IPS-20b (cell line): ENCODE measurements at regions not wholly inside any gene's neighbourhood (a gene's known extent, or its start where the extent isn't known, plus 50 kb on each side); places are given as distances from the start of the nearest gene placed in this dataset.
"Not testable (repeated sequence)": the region's sequence is repeated elsewhere in the genome, so short reads cannot be mapped to it uniquely, and the experiment has no call there.

ENCODE experiments used
- H3K27ac ChIP-seq: one replicate; pipeline ENCODE4 v1.5.1; 2013; ENCODE audit warnings: low read length
- H3K27me3 ChIP-seq: 2 replicates; pipeline ENCODE4 v1.6.1; 2013; ENCODE audit warnings: mild to moderate bottlenecking, low read length, inconsistent platforms; ENCODE audit not compliant: insufficient read depth
- H3K36me3 ChIP-seq: 2 replicates; pipeline ENCODE4 v1.6.1; 2013; ENCODE audit warnings: low read depth, mild to moderate bottlenecking, inconsistent platforms, low read length, moderate library complexity; ENCODE audit not compliant: insufficient read depth
- H3K4me1 ChIP-seq: 2 replicates; pipeline ENCODE4 v1.6.1; 2013; ENCODE audit warnings: mild to moderate bottlenecking, control low read depth, inconsistent platforms, low read length, moderate library complexity; ENCODE audit not compliant: insufficient read depth
- H3K4me3 ChIP-seq: 2 replicates; pipeline ENCODE4 v1.5.1; 2013; ENCODE audit warnings: mild to moderate bottlenecking, low read length, inconsistent platforms
- H3K9ac ChIP-seq: 2 replicates; pipeline ENCODE4 v1.6.1; 2013; ENCODE audit warnings: low read depth, mild to moderate bottlenecking, inconsistent platforms, low read length, moderate library complexity
- H3K9me3 ChIP-seq: 2 replicates; pipeline ENCODE4 v1.6.1; 2013; ENCODE audit warnings: mild to moderate bottlenecking, low read depth, low read length, inconsistent platforms; ENCODE audit not compliant: insufficient read depth

DNA sequence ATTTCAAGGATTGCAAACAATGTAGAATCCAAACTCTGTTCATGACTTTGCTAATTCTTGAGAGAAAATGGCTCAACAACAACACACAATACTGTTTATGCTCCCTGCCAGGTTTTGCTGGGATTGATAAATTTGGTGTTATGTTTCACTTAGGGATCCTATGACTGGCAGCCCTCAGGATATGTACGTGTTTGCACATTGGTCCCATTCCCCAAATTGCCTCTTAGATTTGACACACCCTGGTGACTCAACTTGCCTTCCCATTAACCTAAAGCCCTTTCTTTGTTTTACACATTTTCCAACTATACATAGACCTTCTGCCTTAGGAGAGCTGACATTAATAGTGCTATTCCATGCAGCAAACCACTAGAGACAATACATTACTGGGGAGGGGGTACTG is 809.4 kb upstream of the AMELY start:
- Histone ChIP-seq H3K9me3 (no peaks in the 10 kb centered on the region), H3K9ac (no peak overlapping the region), H3K4me1 (no peaks in the 10 kb centered on the region)

DNA sequence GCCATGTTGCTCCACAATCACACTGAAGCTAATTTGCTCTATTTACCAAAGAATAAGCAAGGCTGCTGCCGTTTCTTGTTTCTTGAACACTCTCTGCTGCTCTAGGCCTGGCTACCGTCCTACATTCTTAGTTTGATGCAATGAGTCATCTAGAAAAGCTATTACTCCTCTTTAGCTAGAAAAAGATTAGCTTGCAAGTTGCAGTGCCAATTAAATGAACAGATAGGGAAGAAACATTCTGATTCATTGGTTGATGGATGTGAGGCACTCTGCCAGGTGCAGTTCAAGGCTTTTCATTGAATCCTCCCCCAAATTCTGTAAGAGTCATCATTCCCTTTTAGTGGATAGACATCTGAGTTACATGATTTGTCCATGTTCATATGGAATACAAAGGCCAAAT is 807.7 kb upstream of the AMELY start:
- no peaks in the 10 kb centered on the region for H3K27me3 ChIP-seq
- H3K9me3 ChIP-seq: no peaks in the 10 kb centered on the region
- H3K4me1 ChIP-seq: no peaks in the 10 kb centered on the region
- H3K4me3 ChIP-seq: no peak overlapping the region
- H3K36me3 ChIP-seq: no peaks in the 10 kb centered on the region
- H3K27ac ChIP-seq: no peak overlapping the region
- H3K9ac ChIP-seq: no peak overlapping the region

More for the DNA sequence above, 809.4 kb upstream of the AMELY start:
- H3K36me3 ChIP-seq: no peaks in the 10 kb centered on the region
- H3K27me3 ChIP-seq: no peaks in the 10 kb centered on the region
- H3K4me3 ChIP-seq: no peak overlapping the region
- H3K27ac ChIP-seq: no peak overlapping the region

DNA sequence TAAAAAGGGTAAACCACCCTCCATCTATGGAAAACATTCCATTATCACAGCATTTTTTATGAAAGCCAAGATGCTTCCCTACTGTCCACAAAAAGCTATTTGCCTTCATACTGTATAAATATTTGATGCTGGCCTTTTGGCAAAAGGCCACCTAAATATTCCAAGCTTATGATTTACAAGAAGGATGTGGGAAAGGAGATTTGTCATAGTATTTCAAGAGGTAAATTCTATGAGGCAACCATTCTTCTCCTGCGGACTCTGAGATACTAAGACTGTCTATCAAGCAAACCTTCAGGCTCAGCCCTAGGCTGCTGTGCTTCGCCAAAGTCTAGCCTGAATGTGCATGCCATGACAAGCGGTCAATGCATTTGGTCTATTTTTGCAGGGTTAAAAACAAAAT is 807.1 kb upstream of the AMELY start:
- H3K36me3 ChIP-seq: no peaks in the 10 kb centered on the region
- no peaks in the 10 kb centered on the region for H3K27me3 ChIP-seq
- no peaks in the 10 kb centered on the region for H3K4me1 ChIP-seq
- H3K27ac ChIP-seq: no peak overlapping the region
- no peaks in the 10 kb centered on the region for H3K9me3 ChIP-seq
- H3K4me3 ChIP-seq: no peak overlapping the region
- no peak overlapping the region for H3K9ac ChIP-seq

DNA sequence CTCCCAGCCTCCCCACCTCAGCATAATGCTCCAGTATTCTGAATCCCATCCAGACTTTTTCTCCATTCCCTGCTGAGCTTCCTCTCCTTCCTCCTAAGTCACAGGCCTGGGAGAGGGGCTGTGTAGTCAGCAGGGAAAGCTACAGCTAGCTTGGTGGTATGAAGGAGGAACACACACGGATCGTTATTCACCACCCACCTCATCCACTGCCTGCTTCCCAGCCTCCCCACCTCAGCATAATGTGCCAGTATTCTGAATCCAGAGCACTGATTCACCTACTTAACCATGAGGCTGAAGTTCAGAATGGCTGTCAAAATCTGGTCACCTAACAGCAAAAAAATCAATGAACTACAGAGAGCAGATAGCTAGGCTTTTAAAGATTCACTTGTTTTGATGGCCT is 806.6 kb upstream of the AMELY start:
- H3K9ac ChIP-seq: no peak overlapping the region
- no peaks in the 10 kb centered on the region for H3K9me3 ChIP-seq
- H3K4me1 ChIP-seq: no peaks in the 10 kb centered on the region
- H3K27me3 ChIP-seq: no peaks in the 10 kb centered on the region
- H3K27ac ChIP-seq: no peak overlapping the region
- no peaks in the 10 kb centered on the region for H3K36me3 ChIP-seq
- no peak overlapping the region for H3K4me3 ChIP-seq

DNA sequence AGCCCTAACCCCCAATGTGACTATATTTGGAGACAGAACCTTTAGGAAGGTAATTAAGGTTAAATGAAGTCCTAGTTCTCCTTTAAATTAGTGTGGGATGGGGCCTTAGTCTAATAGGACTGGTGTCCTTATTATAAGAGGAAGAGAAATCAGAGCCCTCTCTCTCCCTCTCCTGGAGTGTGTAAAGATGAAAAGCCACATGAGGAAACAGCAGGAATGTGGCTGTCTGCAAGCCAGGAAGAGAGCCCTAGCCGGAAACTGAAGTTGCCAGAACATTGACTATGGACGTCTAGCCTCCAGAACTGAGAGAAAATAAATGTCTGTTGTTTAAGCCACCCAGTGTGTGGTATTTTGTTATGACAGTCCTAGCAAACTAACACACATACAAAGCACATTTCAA is 802.9 kb upstream of the AMELY start:
- Histone ChIP-seq H3K4me3 (no peak overlapping the region), H3K27me3 (no peaks in the 10 kb centered on the region), H3K4me1 (no peaks in the 10 kb centered on the region), H3K9me3 (no peaks in the 10 kb centered on the region), H3K36me3 (no peaks in the 10 kb centered on the region), H3K27ac (no peak overlapping the region), H3K9ac (no peak overlapping the region)

DNA sequence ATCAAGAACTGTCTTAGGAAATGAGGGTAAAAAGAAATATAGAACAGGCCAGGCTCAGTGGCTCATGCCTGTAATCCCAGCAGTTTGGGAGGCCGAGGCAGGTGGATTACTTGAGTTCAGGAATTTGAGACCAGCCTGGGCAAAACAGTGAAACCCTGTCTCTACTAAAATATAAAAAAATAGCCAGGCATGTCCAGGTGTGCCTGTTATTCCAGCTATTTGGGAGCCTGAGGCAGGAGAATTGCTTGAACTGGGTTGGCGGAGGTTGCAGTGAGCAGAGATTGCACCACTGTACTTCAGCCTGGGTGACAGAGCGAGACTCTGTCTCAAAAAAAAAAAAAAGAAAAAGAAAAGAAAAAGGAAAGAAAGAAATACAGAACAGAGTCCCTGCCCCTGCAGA is 802.2 kb upstream of the AMELY start:
- not testable (repeated sequence) for H3K27ac ChIP-seq, H3K9me3 ChIP-seq

DNA sequence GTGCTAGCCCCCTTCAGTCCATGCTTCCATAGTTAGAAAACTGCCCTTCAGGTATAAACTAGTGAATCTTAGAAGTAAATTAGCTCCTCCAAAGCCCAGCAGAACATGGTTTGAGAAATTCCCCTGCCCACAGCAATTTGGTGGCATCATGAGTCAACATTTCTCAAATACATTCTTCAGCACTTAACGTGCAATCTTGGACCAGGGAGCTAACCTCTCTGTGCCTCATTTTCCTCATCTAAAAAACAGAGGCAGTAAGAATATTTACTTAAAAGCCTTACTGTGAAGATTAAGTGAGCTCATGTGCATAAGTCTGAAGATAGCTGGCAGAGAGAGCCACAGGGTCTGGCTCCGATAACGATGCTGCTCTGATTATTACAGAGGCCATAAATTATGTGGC is 800.7 kb upstream of the AMELY start:
- Histone ChIP-seq H3K27me3 (no peaks in the 10 kb centered on the region), H3K4me3 (no peak overlapping the region), H3K9ac (no peak overlapping the region), H3K9me3 (no peaks in the 10 kb centered on the region), H3K27ac (no peak overlapping the region), H3K36me3 (no peaks in the 10 kb centered on the region), H3K4me1 (no peaks in the 10 kb centered on the region)

More for the DNA sequence above, 802.2 kb upstream of the AMELY start:
- H3K4me3 ChIP-seq, H3K4me1 ChIP-seq, H3K27me3 ChIP-seq, H3K36me3 ChIP-seq, H3K9ac ChIP-seq: not testable (repeated sequence)

DNA sequence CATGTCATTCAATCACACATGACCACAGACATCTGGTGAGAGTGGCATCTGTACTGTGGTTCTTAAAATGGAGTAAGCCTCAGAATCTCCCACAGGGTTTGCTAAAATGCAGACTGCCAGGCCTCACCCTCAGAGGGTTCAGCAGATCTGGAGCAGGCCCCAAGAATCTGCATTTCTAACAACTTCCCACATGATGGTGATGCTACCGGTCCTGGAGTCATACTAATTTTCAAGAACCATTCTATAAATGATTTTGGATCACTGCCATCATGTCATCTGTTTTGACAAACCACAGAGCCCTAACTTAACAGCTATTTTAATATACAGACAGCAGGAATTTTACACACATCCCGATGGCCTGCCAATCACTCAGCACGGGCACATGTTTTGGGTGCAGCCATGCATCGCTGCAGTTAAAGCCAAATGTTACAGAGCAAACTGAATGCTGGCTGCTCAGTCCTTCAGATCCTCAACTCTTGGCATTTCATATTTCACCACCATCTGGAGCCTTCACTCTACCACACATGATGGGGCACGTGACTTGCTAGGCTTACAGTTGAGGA is 792.1 kb upstream of the AMELY start:
- Histone ChIP-seq H3K36me3 (no peaks in the 10 kb centered on the region), H3K4me1 (no peaks in the 10 kb centered on the region), H3K9me3 (no peaks in the 10 kb centered on the region), H3K9ac (no peak overlapping the region), H3K27ac (no peak overlapping the region), H3K27me3 (no peaks in the 10 kb centered on the region), H3K4me3 (no peak overlapping the region)

DNA sequence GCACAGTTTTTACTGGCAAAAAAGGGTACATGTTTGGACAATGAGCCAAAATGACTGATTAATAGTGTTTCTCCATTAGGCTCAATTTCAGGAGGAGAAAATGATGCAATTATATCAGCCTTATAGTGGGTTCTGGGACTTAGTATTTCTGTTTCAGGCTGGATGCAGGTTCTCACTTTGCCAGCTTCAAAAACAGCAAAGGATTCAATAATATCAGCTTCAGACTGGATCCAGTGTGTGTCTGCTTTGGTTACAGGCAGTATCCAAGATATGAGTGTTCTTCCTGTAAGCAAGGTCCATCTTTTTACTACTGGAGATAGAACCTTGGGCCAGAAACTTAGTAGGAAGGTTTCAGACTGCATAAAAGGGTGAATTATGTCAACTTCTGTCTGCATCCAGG is 790.9 kb upstream of the AMELY start:
- H3K9me3 ChIP-seq: no peaks in the 10 kb centered on the region
- H3K4me3 ChIP-seq: no peak overlapping the region
- H3K4me1 ChIP-seq: no peaks in the 10 kb centered on the region
- H3K9ac ChIP-seq: no peak overlapping the region
- no peaks in the 10 kb centered on the region for H3K27me3 ChIP-seq
- H3K27ac ChIP-seq: no peak overlapping the region
- no peaks in the 10 kb centered on the region for H3K36me3 ChIP-seq

DNA sequence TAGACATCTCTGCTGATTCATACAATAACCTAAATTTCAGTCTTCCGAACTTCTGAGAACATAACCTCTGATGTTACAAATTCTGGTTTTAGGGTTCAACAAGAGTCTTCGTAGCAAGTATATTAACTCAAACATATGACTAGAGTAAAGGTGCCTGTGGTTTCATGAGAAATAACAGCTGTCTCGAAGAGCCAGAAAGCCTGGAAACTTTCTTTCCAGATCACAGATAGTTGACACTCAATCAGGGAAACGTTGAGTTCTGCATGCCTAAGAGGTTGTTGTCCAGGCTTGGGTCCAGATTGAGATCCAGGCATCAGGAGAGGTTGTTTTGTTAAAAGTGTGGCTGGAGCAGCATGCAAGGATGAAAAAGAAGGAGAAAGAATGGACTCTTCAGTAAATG is 790.1 kb upstream of the AMELY start:
- Histone ChIP-seq H3K9ac (no peak overlapping the region), H3K36me3 (no peaks in the 10 kb centered on the region), H3K4me3 (no peak overlapping the region), H3K27me3 (no peaks in the 10 kb centered on the region), H3K27ac (no peak overlapping the region), H3K9me3 (no peaks in the 10 kb centered on the region), H3K4me1 (no peaks in the 10 kb centered on the region)

DNA sequence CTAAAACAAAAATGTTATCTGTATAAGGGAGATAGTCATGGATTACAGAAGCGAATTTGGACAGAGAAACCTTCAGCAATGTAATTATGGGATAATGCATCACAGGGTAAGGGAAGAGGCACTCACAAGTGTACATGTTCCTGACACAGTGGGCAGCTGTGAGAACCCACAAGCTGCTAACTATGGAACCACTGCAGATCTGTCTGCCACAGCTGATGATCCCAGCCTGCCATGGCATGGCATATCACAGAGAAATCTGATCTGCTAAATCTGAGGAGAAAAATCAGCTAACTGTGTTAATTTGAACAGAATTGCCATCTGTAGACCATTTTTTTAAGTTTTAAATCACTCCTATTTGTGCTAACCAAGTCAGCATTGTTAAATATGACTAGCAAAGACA is 786.0 kb upstream of the AMELY start:
- no peaks in the 10 kb centered on the region for H3K4me1 ChIP-seq
- H3K9ac ChIP-seq: no peak overlapping the region
- no peak overlapping the region for H3K27ac ChIP-seq
- no peaks in the 10 kb centered on the region for H3K9me3 ChIP-seq
- no peaks in the 10 kb centered on the region for H3K27me3 ChIP-seq
- H3K4me3 ChIP-seq: no peak overlapping the region
- H3K36me3 ChIP-seq: no peaks in the 10 kb centered on the region

DNA sequence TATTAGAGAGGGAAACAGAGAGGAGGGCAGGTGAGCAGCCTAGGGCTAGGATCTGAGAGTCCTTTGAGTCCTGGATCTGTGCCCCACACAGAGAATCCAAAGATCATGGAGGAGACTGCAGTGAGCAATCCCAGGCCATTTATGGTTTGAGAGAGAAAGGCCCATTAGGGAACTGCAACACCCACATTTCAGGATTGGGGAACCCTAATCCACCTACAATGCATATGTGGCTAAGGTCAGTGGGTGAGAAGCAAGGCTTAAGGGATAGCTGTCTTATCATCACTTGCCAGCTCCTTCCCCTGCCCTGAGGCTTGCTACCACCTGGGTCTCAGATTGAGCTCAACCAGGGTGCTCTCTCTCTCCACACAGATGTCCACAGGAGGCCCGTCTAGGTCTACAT is 781.1 kb upstream of the AMELY start:
- Histone ChIP-seq H3K27me3 (no peaks in the 10 kb centered on the region), H3K36me3 (no peaks in the 10 kb centered on the region), H3K27ac (no peak overlapping the region), H3K4me1 (no peaks in the 10 kb centered on the region), H3K9ac (no peak overlapping the region), H3K9me3 (no peaks in the 10 kb centered on the region), H3K4me3 (no peak overlapping the region)

DNA sequence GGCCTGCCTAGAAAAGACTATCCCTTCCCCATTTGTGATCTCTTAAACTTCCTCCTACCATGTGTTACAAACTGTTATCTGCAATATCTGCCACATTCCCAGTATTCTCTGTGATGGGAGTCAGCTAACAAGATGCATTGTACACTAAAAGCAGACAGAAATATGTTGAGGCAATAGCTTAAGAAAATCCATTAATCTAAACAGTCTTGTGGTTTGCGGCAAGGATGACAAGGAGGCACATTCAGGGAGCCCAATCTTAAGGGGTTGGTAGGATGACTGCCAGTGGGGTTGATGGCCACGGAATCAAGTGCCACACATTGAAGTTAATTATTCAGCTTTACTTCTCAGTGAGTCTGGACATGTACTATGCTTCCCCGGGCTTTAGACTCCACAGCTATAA is 775.5 kb upstream of the AMELY start:
- Histone ChIP-seq H3K4me3 (no peak overlapping the region), H3K27me3 (no peaks in the 10 kb centered on the region), H3K9ac (no peak overlapping the region), H3K27ac (no peak overlapping the region), H3K9me3 (no peaks in the 10 kb centered on the region), H3K4me1 (no peaks in the 10 kb centered on the region), H3K36me3 (no peaks in the 10 kb centered on the region)
